Mucosa of descending colon (tissue), 3 donors: ENCODE measurements at regions not wholly inside any gene's neighbourhood (a gene's known extent, or its start where the extent isn't known, plus 50 kb on each side); places are given as distances from the start of the nearest gene placed in this dataset.

ENCODE experiments used
- ATAC-seq: fragments of 200-7000 bp; cut with Tn5 transposase; one replicate; pipeline ENCODE4 v1.9.1; 2020; ENCODE audit warnings: mild to moderate bottlenecking, moderate library complexity
- DNase-seq, 3 donors: peaks; one replicate each; pipeline ENCODE4 v3.0.0-alpha.2; 2020
- H3K36me3 ChIP-seq: fragments of 200-600 bp; one replicate; pipeline ENCODE4 v1.8.0; 2021; ENCODE audit warnings: low read depth, mild to moderate bottlenecking
- H3K4me1 ChIP-seq: fragments of 200-600 bp; one replicate; pipeline ENCODE4 v1.8.0; 2021; ENCODE audit warnings: low read depth, mild to moderate bottlenecking
- H3K4me3 ChIP-seq: fragments of 200-600 bp; one replicate; pipeline ENCODE4 v1.8.0; 2021; ENCODE audit warnings: mild to moderate bottlenecking
- H3K9me3 ChIP-seq: fragments of 200-600 bp; one replicate; pipeline ENCODE4 v1.8.0; 2021; ENCODE audit warnings: mild to moderate bottlenecking
- intact Hi-C, 2 donors: fragments of 100-400 bp; cut with DNase I in 1 of 2; cut with micrococcal nuclease in 1 of 2; formaldehyde crosslinking; loops; one replicate each; pipeline versions ENCODE4 v1.11.0 to v1.11.1; 2022; cut with DNase I, micrococcal nuclease
- TF ChIP-seq, protein P1 (sequence below): fragments of 200-600 bp; IDR thresholded peaks from one replicate; pipeline ENCODE4 v1.8.0; 2022; ENCODE audit warnings: antibody characterized with exemption, mild to moderate bottlenecking
- donor health status: DM: no; HTN: no; CAD: no; lungs with moderate emphysema.
- donor health status: DM: no; HTN: no; CAD: no.
- donor health status: DM: no; HTN: yes; CAD: no.

DNA sequence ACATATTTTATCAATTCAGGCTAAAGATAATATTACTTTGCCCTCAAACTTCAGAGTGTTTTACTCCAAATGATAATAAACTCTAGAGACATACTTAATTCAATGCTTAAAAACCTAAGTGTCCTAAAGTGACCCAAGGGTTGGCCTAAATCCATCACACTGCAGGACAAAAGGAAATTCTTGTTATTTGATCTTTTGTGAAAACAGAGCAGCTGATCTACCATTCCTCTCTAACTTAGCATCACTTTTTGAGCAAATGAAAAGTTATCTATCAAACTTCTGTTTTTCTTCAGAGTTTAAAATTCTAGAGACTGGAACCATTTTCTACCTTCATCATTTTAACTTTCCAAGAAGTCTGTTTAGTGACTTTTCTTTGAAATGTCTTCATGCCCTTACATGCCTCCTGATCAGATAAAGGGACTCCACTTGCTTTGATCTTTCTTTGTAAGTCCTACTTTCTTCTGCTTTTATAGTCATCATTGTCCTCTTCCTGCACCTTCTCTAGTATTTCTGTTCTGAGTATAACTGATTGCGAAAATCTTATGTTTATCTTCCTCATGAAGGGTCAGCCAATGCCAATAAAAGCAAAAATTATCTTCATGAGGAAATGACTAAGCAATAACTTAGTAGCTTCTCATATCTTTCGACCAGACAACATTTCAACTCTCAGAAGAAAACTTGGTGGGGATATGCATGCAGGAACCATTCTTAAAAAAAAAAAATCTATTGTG lies 378.7 kb upstream of the TGFBR2 start:
- intact Hi-C loops, result no loop called here
- ATAC-seq (peak; percentile 57), DNase-seq (no peak)
- TF ChIP-seq, protein P1, sequence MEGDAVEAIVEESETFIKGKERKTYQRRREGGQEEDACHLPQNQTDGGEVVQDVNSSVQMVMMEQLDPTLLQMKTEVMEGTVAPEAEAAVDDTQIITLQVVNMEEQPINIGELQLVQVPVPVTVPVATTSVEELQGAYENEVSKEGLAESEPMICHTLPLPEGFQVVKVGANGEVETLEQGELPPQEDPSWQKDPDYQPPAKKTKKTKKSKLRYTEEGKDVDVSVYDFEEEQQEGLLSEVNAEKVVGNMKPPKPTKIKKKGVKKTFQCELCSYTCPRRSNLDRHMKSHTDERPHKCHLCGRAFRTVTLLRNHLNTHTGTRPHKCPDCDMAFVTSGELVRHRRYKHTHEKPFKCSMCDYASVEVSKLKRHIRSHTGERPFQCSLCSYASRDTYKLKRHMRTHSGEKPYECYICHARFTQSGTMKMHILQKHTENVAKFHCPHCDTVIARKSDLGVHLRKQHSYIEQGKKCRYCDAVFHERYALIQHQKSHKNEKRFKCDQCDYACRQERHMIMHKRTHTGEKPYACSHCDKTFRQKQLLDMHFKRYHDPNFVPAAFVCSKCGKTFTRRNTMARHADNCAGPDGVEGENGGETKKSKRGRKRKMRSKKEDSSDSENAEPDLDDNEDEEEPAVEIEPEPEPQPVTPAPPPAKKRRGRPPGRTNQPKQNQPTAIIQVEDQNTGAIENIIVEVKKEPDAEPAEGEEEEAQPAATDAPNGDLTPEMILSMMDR, result no peak
- H3K4me3 ChIP-seq, result no peak overlapping the region
- no peaks in the 10 kb centered on the region for H3K9me3 ChIP-seq
- no peaks in the 10 kb centered on the region for H3K36me3 ChIP-seq
- H3K4me1 ChIP-seq, result no peaks in the 10 kb centered on the region

DNA sequence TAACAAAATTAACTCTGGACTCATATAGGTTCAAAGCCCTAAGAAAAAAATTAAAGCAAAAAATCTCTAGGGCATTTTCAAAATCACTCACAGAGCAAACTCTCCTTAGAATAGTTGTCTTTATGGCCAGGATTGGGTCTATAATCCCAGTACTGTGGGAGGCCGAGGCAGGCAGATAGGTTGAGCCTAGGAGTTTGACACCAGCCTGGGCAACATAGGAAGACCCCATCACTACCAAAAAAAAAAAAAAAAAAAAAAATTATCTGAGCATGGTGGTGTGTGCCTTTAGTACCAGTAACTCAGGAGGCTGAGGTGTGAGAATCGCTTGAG lies 378.1 kb upstream of the TGFBR2 start:
- Histone ChIP-seq H3K9me3 (no peaks in the 10 kb centered on the region), H3K4me3 (no peak overlapping the region), H3K36me3 (no peaks in the 10 kb centered on the region), H3K4me1 (no peaks in the 10 kb centered on the region)
- ATAC-seq (no peak), DNase-seq (no peak)
- intact Hi-C loops, result no loop called here
- TF ChIP-seq, protein P1, result no peak

DNA sequence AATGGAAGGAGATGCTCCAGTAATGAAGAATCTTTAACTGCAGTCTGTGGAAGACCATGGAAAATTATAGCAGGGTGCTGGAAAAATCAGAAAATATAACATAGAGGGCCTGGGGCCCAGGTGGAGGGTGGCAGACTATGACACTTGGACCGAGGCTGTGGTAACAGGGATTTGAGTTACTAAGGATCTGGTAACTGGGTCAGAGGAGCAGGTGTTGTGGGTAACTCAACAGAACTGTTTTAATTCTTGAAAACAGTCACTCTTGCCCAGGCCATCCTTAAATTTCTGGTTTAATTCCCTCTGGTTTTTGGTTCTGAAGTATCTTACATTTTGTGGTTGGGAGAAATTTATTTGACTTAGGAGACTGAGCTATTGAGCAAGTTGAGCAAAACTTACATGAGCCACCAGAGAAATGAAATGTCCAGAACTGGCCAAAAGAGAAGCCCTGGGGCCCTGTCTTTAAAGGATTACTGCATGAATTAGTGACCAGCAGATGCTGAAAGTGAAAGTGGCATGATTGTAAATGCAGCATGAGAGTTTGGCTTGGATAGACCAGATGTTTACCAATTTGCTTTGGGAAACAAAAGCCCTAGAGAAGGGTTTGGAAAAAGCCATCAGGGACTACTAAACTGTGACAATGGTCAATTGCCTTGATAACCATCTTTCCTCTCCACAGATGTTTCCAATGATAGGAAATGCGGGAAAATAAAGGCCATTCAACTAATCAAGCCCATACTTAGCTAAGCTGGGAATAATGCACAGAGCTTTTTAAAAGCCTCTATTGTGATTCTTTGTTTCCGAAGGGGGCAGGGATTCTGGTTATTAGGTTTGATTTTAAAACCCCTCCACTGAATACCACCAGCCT lies 374.9 kb upstream of the TGFBR2 start:
- no peak for DNase-seq
- no peaks in the 10 kb centered on the region for H3K4me1 ChIP-seq
- ATAC-seq, result no peak
- intact Hi-C loops, result no loop called here
- TF ChIP-seq, protein P1, result no peak
- no peaks in the 10 kb centered on the region for H3K9me3 ChIP-seq
- H3K4me3 ChIP-seq, result no peak overlapping the region
- H3K36me3 ChIP-seq, result no peaks in the 10 kb centered on the region

DNA sequence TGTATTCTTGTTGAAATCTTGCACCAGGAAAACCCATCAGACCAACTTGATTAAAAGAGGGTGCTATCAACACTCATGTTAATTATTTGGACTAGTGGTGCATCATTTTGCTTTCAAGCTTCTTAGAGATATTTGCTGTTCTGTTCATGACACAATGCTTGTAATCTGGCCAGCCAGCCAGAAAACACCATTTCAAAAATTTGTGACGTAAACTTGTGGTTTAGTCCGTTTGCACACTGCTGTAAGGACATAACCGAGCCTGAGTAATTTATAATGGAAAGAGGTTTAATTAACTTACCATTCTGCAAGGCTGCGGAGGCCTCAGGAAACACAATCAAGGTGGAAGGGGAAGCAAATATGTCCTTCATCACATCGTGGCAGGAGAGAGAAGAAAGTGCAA lies 374.3 kb upstream of the TGFBR2 start:
- Histone ChIP-seq H3K9me3 (no peaks in the 10 kb centered on the region), H3K4me3 (no peak overlapping the region), H3K4me1 (no peaks in the 10 kb centered on the region), H3K36me3 (no peaks in the 10 kb centered on the region)
- TF ChIP-seq, protein P1, result no peak
- intact Hi-C loops, result no loop called here
- ATAC-seq (peak; percentile 28), DNase-seq (peak in 1 of 3 donors; percentile 10)

DNA sequence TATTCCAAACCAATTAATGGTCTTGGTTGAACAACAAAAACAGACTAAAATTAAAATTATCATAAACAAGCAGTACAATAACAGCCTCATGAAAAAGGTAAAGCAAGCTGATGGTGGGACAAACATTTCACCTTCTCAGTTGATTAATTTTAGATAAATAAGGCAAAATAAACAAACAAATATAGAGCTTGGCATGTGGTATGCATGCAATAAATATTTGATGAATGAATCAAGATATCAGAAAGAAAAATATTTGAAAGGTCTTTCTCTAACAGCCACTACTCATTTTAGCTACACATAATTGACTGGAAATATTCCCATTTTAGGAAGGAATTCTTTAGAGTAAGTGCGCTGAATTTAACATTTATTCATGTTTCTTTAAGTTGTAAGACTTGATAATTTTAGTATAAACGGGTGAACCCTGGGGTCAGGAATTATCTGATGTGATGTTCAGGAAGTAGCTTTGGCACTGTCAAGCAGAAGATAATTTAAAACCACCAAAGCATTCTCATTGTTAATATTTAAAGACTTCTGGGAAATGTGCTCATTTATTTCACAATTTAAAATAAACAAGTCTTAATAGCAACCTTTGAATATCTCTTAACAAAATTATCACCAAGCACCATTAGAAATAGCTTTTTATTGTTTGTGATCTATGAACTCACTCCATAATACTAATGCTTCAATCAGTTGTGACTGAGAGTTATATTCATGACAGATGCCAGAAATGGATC lies 372.3 kb upstream of the TGFBR2 start:
- Histone ChIP-seq H3K36me3 (no peaks in the 10 kb centered on the region), H3K4me1 (no peaks in the 10 kb centered on the region), H3K9me3 (peaks cover 2% of the 10 kb centered on the region), H3K4me3 (no peak overlapping the region)
- TF ChIP-seq, protein P1, result no peak
- DNase-seq, result no peak
- ATAC-seq, result no peak
- intact Hi-C loops, result no loop called here
